ENCODE measurements at regions not wholly inside any gene's neighbourhood (a gene's known extent, or its start where the extent isn't known, plus 50 kb on each side); places are given as distances from the start of the nearest gene placed in this dataset.
"Not testable (repeated sequence)": the region's sequence is repeated elsewhere in the genome, so short reads cannot be mapped to it uniquely, and the experiment has no call there.

GRCh38 chr2:236355911-236356310, 91.7 kb upstream of the ASB18 start:
- Histone ChIP-seq H3K36me3 (ENCODE audit: low read depth, missing control alignments) (no peaks in the 10 kb centered on the region), H3K27ac (no peak overlapping the region), H3K4me1 (no peaks in the 10 kb centered on the region), H3K27me3 (no peaks in the 10 kb centered on the region), H3K4me3 (no peak overlapping the region), H3K9me3 (no peaks in the 10 kb centered on the region)
- intact Hi-C loops (cut with DNase I; ENCODE audit: low total_unique reads), result no loop called here
- no peak for TF ChIP-seq POLR2A (IDR thresholded peaks at IDR 0.05)
- TF ChIP-seq CTCF (IDR thresholded peaks at IDR 0.05), result no peak
- WGBS, 2 donors, result 83 to 84% methylated on average over 9 of the region's 9 CpGs
- DNase-seq, result peak; percentile 12

- 90 to 97% methylated on average over 7 to 9 of the region's 11 CpGs for WGBS, 2 donors
These were observed 92.1 kb upstream of the ASB18 start for GRCh38 chr2:236356321-236356720.

GRCh38 chr2:236358482-236358881, 94.3 kb upstream of the ASB18 start:
- H3K9me3 ChIP-seq; H3K4me3 ChIP-seq; intact Hi-C loops (cut with DNase I; ENCODE audit: low total_unique reads); H3K27ac ChIP-seq; H3K27me3 ChIP-seq; H3K36me3 ChIP-seq (ENCODE audit: low read depth, missing control alignments); H3K4me1 ChIP-seq: not testable (repeated sequence)
- peak; percentile 12 for DNase-seq
- 79 to 89% methylated on average over 5 to 10 of the region's 10 CpGs for WGBS, 2 donors

More at GRCh38 chr2:236356321-236356720, 92.1 kb upstream of the ASB18 start:
- H3K9me3 ChIP-seq; H3K4me3 ChIP-seq; H3K4me1 ChIP-seq; H3K27ac ChIP-seq; intact Hi-C loops (cut with DNase I; ENCODE audit: low total_unique reads); H3K27me3 ChIP-seq; H3K36me3 ChIP-seq (ENCODE audit: low read depth, missing control alignments): not testable (repeated sequence)
- DNase-seq, result peak; percentile 7

- no peaks in the 10 kb centered on the region for H3K9me3 ChIP-seq
- peak; percentile 12 for DNase-seq
- no peaks in the 10 kb centered on the region for H3K36me3 ChIP-seq (ENCODE audit: low read depth, missing control alignments)
- no peaks in the 10 kb centered on the region for H3K4me1 ChIP-seq
- intact Hi-C loops (cut with DNase I; ENCODE audit: low total_unique reads), result no loop called here
- 67 to 69% methylated on average over 10 of the region's 10 CpGs for WGBS, 2 donors
- no peaks in the 10 kb centered on the region for H3K27me3 ChIP-seq
- TF ChIP-seq POLR2A (IDR thresholded peaks at IDR 0.05) (no peak), CTCF (IDR thresholded peaks at IDR 0.05) (no peak)
- H3K27ac ChIP-seq, result no peak overlapping the region
- no peak overlapping the region for H3K4me3 ChIP-seq
These were observed 95.3 kb upstream of the ASB18 start for GRCh38 chr2:236359426-236360045.

- intact Hi-C loops (cut with DNase I; ENCODE audit: low total_unique reads), result no loop called here
These were observed 96.3 kb upstream of the ASB18 start for GRCh38 chr2:236360496-236360895.

More at GRCh38 chr2:236360496-236360895, 96.3 kb upstream of the ASB18 start:
- 76 to 78% methylated on average over 4 of the region's 4 CpGs for WGBS, 2 donors
- H3K4me1 ChIP-seq, result no peaks in the 10 kb centered on the region
- peak; percentile 14 for DNase-seq
- H3K27me3 ChIP-seq, result no peaks in the 10 kb centered on the region
- no peak overlapping the region for H3K4me3 ChIP-seq
- TF ChIP-seq POLR2A (IDR thresholded peaks at IDR 0.05) (no peak), CTCF (IDR thresholded peaks at IDR 0.05) (no peak)
- no peak overlapping the region for H3K27ac ChIP-seq
- no peaks in the 10 kb centered on the region for H3K36me3 ChIP-seq (ENCODE audit: low read depth, missing control alignments)
- H3K9me3 ChIP-seq, result no peaks in the 10 kb centered on the region
